GM19238 (cell line): ENCODE measurements at regions not wholly inside any gene's neighbourhood (a gene's known extent, or its start where the extent isn't known, plus 50 kb on each side); places are given as distances from the start of the nearest gene placed in this dataset.
A peak's percentile ranks its signal among the peaks of the same experiment; 100 is the strongest.

ENCODE experiments used
- DNase-seq: peaks from one replicate; pipeline ENCODE4 v3.0.0; 2011; ENCODE audit warnings: low spot score; ENCODE audit not compliant: insufficient read length

DNA sequence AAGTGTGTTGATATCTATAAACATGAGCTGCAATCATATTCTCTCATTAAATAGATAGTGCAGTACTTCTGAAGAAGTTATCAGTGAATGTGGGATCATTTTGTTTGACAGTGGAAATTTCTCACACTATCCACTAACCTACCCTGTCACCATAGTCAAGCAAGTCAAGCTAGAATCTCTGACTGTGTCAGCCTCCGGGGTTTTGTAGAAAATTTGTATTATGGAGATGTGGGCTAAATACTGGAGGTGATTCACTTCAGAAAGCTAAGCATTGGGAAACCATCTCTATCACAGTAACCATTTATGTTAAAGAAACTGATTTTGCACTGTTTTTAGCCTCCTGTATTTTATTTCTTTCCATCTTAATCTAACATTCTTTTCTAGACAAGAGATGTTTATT is 126.6 kb upstream of the CREB1 start:
- no peak for DNase-seq

DNA sequence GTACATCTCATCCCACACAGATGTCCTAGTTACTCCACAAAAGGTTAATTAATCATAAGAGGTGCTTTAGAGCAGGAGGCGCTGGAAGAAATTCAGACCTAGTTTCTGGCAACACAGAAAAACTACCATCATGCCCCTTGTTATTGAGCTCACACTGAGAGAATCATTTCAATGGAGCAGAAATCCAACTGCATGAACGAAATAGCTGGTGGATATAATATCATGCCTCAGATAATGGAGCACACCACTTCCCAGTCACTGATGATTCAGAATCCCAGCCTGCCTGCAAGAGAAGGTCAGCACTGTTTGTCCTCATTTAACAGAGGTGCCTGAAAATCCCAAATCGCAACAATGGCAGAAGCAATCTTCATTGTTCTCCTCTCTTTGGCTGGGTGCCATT is 125.8 kb upstream of the CREB1 start:
- no peak for DNase-seq

DNA sequence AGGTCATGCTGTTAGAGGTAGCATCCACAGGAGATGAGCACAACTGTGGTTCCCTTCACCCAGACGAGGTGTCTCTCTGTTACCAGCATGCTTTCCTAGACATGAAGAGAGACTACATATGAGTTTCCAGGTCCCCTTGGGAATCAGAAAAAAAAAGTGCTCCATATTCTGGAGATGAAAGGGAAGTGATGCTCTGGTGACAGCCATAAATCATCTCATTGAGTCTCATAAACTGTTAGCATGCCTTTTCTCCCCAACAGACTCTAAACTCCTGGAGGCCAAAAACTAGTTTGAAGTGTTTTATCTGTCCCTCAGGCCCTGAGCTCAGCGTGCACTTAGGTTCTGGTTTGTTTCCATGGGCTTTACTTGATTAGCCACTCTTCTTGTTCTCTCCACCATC is 124.6 kb upstream of the CREB1 start:
- DNase-seq: no peak

DNA sequence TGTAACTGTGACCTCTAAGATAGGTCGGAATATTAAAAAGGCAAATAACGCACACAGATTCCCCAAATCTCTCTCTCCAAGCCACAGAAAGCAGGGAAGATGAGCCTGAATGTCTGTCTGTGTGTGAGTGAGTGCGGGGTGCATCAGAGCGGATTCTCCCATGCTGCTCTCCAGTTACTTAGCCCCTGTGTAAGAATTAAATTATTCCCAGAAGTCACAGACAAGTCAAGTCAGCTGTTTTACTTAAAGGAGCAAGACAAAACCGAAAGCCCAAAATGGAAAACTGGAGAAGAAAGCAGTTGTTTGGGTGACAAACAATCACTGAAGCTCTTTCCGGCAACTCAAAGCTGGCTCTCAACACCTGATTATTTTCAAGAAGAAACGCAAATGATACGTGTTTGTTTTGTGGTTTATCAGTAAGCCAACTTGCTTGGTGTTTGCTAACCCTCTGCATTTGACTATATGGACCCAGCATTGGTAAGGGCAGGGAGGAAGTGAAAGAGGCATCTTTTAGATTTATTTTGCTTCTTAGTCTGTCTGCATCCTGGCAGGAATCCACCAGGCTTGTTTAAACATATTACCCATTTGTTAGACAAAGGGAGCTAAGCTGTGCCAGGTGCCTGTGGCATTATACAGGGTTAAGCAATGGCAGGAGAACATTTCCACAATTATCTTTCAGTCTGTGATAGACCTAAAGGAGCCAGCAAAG is 121.5 kb upstream of the CREB1 start:
- DNase-seq: no peak

DNA sequence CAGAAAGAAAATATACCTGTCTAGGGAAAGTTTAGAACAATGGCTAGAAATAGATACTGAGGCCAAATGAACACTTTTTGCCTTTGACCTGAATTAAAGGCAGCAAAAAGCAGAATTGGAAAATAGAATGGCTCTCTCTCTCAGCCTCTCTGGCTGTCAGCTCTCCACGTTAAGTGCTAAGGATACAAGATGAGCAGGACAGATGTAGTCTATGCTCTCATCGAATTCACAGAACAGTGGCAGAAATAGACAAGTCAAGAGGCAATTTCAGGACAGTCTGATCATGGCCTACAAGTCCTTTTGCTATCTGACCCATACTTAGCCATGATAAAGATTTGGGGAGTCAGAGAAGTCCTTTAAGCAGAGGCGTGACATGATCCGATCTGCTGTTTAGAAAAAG is 120.2 kb upstream of the CREB1 start:
- no peak for DNase-seq

DNA sequence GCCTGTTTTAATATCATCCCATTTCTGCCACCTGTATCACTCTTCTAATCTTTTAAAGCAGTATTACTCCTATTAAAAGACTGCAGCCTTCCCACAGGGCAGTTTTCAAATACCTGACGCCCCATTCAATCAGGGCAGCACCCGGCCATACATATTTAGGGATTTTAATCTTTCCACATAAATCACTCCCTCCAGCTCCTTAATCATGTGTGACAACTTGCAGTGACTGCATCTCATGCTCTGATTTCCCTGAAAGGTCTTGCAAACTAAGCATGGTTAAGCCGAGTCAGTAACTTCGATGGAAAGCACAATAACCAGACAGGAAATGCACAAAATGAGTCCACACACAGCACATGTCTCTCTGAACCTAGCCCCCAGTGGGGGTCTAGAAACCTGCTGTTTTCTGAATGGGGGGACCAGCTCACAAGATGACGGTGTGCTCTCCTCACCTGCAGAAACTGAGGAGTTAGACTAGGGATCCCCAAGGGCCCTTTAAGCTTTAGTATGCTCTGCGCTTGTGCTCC is 116.9 kb upstream of the CREB1 start:
- DNase-seq: no peak

DNA sequence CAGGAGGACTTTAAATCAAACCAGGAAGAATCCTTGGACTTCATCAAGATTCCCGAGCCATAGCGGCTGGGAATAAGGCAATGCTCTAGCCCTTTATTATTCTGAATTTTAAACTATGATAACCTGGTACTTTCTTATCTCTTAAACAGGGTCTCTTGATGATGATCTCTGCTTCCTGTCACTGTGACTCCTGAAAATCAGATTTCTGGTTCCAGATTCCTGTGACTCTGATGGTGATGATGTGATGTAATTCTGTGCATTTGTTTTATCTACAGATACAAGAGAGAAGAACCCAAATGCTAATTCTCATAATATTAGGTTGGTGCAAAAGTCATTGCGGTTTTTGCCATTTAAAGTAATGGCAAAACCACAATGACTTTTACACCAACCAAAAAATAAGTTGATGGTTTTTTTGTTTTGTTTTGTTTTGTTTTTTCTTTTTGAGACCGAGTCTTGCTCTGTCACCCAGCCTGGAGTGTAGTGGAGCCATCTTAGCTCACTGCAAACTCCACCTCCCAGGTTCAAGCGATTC is 116.3 kb upstream of the CREB1 start:
- DNase-seq: no peak

DNA sequence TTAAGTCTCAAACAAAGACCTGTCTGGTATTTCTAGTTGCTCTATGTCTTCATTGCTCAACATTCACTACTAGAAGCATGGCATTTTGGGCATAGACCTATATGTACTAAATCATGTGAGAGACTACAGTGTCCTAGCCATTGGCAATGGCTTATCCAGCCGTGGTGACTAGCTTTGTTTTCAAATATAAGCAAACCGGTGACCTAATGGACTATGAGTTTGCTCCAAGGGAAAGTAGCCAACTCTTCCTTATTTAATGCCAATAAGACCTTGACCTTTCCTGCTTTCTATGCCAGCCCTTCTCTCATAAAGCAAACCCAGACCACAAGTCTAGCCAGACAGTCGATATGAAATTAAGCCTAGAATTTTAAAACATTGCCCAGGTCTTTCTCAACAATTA is 113.7 kb upstream of the CREB1 start:
- DNase-seq: no peak

DNA sequence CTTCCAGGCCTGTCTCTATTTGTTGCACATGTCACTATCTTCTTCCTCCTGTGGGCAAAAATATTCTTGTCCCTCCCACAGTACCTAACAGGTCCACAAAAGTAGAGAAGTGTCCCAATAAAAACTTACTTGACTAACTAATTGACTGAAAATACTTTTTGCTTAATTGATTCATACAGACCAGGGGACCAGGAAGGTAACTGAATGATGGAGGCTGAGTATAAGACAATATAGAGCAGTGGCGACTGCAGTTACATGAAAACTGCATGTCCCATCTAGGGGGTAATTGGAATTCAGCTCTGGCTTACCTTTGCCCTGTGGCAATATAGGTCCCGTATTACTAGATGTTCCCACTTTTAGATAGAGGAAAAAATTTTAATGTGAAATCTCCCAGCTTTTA is 112.9 kb upstream of the CREB1 start:
- no peak for DNase-seq

DNA sequence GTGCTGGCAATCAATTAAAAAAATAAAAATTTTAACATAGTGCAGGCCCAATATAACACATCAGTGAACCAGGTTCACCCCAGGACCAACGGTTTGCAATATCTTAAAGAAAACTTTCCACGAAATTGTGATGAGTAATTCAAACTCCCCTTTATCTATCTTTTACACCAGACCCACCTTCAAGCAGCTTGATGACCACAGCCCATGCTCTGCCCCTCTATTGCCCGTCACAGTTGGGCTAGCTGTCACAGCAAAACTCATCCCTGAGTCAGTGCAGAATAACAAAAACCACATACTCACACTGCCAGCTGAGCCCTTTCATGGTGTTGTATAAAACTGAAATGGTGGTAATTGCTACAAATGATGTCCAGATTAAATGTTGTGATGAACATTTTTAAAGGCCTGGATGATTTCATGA is 112.5 kb upstream of the CREB1 start:
- DNase-seq: no peak

DNA sequence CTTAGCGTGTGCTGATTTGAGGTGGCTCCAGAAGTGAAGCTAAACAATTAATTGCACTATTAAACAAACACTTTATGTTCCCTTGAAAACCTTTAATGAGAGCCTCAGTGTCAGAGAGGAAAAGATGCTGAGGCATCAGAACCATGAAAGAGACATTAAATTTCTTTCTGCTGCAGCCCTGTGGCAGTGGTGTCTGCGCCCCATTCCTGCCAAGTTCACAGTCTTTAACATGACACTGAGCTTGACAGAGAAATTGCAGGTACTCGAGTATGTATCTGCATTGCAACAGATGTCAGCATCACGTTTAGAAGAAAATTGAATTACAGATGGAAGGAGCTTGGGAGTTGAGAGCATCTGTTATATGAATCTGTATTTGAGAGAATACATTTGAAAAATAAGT is 111.3 kb upstream of the CREB1 start:
- DNase-seq: no peak

DNA sequence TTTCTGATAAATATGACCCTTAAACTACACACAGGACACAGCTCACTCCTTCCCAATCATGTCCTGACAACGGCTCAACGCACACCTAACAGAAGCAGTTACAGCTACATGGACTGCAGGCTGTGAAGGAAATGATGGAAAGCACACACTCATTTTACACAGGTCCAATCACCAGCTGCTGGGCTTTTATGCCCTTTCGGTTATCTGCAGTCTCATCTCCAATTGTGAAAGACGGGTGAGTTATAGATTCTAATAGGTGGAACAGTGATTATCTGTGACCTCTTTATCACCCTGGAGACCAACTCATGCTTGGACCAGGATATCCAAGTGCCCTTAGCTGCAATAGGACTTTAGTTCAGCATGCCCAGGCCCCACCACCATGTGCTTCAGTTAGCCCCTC is 110.4 kb upstream of the CREB1 start:
- DNase-seq: no peak

DNA sequence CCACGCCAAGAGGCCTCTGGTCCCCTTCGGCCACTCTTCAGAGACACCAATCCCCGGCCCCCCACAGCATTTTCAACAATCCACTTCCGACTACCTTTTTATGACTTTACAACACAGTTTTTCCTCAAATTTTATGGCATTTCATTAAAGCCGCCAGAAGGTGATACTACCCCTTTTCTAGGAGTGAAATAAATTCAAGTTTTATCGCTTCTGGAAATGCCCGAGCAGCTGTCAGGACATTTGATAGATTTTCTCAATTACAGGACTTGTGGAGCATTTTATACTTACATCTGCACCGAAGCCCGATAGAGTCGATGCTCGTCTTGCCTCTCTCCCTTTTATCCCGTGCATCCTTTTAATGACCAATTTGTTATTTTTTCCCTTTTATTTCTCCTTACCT is 108.1 kb upstream of the CREB1 start:
- DNase-seq: no peak

DNA sequence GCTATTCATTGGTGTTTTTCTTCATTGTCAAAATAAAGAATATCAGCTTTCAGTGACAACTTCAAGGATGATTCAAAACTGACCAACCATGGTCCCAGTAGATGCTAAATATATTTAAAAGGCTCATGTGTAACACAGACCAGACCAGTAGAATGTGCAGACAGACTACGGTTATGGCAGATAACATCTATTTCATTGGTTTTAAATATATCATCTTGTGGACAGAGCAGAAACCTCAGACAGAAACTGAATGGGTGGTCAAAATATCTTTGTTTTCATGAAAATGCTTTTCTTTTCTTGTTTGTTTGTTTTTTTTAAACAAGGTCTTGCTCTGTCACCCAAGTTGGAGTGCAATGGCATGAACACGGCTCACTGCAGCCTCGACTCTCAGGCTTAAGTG is 107.4 kb upstream of the CREB1 start:
- no peak for DNase-seq

DNA sequence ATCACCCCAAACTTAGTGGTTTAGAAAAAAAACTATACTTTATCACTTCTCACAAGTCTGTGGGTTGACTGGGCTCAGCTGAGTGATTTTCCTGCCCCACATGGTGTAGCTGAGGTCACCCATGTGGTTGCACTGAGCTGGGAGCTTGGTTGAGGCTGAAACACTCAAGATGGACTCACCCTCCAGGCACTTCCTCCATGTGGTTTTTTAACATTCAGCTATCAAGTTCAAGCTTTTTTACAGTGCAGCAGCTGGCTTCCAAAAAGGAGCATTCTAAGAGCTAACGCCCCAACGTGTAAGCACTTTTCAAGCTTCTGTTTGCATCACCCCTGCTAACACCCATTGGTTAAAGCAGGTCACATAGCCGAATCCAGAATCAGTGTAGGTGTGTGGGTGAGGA is 105.9 kb upstream of the CREB1 start:
- peak; percentile 5 for DNase-seq

DNA sequence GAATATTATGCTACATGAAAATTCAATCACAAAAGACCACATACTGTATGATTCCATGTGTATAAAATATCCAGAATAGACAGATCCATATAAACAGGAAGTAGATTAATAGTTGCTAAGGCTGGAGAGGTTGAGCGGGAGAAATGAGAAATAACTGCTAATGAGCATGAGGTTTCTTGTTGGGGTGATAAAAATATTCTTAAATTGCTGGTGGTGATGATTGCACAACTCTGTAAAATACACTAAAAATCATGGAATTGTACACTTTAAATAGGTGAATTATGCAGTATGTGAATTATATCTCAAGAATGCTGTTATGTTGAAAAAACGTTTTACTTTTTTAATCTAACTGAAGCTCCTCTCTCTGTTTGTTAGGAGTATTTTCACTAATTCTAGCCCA is 101.8 kb upstream of the CREB1 start:
- DNase-seq: no peak

DNA sequence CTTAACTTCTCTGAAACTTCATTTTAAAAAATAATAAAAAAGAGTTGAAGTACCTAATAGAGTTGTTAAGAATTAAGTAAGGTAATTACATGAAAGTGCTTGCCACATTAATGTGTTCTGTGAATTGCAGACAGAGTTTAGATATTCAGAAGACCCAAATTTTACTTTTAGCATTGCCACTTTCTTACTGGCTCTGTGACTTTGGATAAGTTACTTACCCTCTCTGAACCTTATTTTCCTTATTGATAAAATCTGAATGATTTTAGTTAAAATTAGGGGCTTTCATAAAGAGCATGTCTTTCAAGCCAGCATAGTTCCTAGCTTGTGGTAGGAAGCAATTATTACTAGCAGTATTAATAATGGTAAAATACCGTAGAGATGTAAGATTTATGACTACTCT is 101.2 kb upstream of the CREB1 start:
- no peak for DNase-seq

DNA sequence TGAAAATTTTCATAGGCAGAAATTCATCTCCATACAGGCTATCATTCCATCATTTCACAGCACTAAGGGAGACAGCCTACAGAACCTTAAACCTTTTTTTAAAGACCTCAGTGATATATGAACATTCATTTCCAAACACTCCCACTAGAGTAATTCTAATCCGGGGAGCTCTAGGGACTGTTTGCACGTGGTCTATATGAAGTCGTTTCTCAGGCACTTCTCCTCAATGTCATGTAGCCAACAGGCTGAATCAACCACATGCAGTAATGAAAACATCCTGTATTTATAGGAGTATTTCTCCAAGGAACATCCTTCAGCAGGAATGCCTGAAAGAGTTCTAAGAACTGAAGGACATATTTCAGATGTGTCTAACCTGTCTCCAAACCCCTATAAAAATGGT is 97.3 kb upstream of the CREB1 start:
- no peak for DNase-seq

DNA sequence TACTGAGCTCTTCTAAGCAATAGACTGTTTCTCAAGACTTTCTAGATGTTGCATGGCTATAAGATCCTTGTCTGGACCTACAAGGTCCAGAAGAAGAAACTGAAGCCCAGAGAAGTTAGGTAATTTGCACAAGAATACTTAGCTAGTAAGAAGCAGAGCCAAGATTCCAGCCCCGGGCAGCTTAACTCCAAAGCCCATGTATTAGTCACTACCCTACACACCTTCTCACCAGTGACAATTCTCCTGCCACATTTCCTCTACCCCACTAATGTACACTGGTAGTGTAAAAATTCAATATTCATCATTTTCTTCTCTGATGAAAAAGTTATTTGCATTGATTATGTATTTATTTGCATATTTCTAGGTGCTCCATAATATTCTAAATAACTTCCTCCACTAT is 95.5 kb upstream of the CREB1 start:
- DNase-seq: no peak

DNA sequence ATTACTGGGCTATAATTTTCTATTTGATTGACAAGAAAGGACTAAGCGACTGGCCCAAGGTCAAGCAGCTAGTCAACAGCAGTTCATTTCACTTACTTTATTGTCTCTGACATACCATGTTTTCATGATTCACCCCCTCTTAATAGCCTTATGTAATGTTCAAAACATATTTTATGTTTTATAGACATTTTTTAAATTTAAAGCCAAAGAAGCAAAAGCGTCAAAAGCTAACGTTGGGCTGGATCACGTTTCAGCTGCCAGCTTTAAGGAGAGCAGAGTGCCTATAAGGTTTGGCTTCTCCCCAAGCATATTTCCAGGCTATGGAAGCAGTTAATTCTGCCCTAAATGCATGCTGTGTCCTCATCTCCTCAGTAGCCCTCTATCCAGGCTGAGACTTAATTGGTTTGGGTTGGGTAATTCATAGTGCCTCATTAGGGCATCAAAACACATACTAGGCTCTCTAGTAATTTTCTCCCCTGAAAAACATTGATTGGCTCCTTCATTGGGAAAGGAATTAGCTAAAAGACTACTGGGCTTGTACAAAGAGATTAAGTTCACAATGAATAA is 94.8 kb upstream of the CREB1 start:
- DNase-seq: no peak

DNA sequence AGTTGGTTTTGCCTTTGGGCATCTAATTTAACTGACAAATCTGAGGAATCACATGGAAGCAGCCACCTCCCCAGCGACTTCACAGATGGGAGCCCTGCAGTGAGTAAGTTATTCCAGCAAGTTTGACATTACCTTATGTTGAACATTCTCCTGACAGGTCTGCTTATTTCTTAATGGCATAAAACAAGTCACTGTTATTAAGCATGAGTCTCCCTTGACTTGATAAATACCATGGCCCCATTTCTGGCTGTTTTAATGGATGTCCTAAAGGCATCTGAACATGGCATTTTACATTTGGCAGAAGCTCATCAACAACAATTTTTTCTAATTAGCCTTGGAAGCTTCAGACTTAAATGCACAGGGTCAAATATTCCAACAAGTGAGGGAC is 92.6 kb upstream of the CREB1 start:
- DNase-seq: no peak

DNA sequence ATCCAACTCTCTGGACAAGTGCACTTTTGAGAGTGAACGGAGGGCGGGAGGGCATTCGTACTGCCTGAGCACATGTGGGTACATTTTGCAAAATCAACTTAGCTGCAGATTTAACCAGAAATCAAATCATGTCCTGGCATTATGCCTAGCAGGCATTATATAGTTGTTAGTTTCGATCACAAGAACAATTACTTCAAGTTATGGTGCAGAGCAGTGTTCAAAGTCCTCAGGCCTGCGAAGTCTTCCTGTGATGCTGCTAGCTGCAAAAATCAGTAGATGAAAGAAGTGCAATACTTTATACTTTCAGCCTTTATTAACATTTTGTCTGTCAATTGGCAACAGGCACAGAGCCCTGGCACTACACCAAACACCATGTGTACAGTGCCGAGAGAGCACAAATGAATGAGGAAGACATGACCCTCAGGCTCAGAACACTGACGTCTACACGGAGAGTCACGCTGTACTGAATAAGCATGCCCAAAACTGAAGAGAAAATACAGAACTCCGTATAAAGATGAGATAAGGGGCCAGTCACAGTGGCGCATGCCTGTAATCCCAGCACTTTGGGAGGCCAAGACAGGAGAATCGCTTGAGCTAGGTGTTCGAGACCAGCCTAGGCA is 92.1 kb upstream of the CREB1 start:
- no peak for DNase-seq
